NCI-H187 treated with DMSO at 0.1 percent for 48 hours (cell line): ENCODE measurements at regions not wholly inside any gene's neighbourhood (a gene's known extent, or its start where the extent isn't known, plus 50 kb on each side); places are given as distances from the start of the nearest gene placed in this dataset.

Experiments
- DNase-seq: peaks from one replicate; lab custom pipeline; 2025; lab: John Stamatoyannopoulos, UW

- no peak for DNase-seq
Measured at GRCh38 chr14:71712478-71712877, 219.8 kb upstream of the RGS6 start.

- no peak for DNase-seq
Measured at GRCh38 chr14:71713016-71713415, 219.2 kb upstream of the RGS6 start.

GRCh38 chr14:71713451-71713850 is 218.8 kb upstream of the RGS6 start:
- no peak for DNase-seq

DNA sequence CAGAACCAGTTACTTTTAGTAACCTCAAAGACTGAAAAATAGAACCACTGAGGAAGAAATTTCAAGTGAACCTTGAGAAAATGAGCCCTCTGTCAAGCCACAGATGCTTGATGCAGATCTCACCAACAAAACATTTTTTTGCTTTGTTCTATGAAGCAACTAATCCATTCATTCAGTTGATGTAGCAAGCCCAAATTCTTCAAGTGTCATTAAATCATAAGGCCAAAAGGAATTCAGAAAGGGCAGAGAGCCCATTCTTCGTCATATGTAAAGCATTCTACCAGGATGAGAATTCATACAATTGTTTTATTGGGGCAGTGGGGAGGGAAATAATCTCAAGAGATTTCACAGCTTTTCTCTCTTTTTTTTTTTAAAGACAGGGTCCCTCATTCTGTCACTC is 218.0 kb upstream of the RGS6 start:
- no peak for DNase-seq

GRCh38 chr14:71716041-71716772 is 216.0 kb upstream of the RGS6 start:
- no peak for DNase-seq

- DNase-seq: peak; percentile 19
Measured at GRCh38 chr14:71720978-71721624, 211.1 kb upstream of the RGS6 start.

DNA sequence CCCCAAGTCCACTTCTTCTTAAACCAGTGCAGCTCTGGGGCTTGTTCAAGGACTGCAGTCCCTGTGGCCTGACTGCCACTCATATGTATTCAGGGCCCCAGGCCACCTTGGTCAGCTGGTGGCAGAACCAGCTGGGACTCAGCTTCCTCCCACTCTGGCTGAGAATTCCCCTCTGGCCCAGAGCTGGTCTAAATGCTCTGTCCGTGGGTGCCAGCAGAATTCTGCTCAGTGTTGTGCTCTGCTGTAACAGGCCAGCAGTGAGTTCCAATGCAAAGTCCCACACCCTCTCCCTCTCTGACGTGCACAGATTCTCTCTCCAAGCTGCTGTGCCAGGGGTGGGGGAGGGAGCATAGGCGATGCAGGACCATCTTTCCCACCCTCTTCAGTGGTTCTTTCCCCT is 210.4 kb upstream of the RGS6 start:
- DNase-seq: no peak

DNA sequence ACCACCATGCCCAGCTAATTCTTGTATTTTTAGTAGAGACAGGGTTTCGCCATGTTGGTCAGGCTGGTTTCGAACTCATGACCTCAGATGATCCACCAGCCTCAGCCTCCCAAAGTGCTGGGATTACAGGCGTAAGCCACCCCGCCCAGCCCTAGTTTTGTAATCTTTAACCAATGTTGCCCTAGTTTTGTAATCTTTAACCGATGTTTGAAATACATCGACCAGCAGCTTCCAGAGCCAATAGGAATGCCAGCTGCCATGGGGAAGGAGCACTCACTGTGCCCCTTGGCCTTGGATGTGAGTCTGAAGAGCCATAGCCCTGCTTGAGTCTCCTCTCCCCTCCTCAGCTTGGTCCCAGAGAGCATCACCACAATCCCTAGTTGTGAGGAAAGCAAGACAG is 209.3 kb upstream of the RGS6 start:
- no peak for DNase-seq

- no peak for DNase-seq
Measured at GRCh38 chr14:71725922-71726579, 206.2 kb upstream of the RGS6 start.

DNA sequence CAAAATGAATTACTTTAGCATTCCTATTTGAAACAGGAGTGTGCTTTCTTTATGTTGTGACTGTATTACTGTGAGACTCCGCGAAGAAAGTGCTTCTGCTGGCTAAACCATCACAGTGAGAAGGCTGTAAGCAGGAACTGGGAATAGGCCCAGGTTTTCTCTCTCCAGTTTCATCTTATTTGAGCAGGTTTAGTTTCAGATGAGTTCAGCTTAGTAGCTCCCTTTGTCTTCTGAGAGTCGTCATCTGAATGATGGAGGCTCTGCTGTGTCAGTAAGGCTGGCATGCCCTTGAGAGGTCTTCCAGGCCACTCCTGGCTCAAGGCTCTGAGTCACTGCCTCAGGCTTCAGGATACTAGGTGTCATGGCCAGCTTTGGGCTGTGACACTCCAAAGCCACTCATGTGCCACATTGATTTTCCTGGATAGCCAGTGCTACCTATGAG is 205.6 kb upstream of the RGS6 start:
- DNase-seq: no peak

DNA sequence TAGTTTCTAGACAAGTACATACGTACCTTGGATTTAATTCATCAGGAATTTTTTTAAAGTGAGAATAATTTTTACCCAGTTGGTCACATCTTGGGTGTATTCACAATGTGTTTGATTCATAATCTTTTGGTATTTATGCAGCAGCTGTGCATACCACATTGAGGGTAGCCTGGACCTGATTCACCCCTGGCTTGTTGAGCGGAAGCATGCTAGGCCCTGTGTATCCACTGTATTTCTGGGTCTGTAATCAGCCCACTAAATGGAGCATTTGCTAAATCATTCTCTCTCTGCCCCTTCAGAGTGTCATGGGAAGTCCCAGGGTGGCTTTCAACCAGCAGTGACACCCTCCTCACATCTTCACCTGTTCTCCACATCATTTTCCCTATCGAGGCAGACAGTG is 203.8 kb upstream of the RGS6 start:
- DNase-seq: no peak

- no peak for DNase-seq
Measured at GRCh38 chr14:71729596-71729995, 202.6 kb upstream of the RGS6 start.

DNA sequence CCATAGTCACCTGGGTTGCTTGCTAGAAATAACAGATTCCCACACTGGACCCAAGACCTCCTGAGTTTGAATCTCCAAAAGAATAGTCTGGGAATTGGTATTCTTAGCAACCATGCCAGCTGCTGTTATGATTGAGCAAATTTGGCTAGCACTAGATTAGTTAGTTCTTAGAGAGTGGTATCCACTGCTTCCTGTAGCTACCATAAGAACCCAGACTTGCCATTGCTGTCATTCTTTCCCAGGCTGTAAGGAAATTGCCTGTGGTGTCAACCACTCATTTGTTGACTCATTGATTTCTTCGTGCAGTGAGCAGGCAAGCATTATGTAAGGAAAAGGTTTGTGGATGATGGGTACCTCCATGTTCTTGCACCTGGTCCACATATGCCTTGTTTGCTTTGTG is 201.8 kb upstream of the RGS6 start:
- DNase-seq: no peak

DNA sequence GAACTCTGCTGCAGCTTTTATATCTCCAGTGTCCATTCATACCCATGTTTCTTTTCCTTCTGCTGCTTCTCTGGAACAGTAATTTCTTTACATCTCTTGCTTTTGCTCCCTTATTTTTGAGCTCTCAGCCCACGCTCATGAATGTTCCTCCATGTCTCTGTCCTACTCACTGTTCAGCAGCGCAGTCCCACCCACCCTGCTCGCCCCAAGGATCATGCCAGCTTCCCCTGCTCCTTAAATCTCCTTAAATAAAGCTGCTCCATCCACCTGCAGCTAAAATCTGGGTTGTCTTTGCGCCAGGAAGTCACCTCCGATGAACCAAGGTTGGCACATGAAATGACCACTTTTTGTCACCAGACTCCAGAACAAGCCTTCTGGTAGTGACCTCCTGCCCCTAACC is 201.1 kb upstream of the RGS6 start:
- no peak for DNase-seq

DNA sequence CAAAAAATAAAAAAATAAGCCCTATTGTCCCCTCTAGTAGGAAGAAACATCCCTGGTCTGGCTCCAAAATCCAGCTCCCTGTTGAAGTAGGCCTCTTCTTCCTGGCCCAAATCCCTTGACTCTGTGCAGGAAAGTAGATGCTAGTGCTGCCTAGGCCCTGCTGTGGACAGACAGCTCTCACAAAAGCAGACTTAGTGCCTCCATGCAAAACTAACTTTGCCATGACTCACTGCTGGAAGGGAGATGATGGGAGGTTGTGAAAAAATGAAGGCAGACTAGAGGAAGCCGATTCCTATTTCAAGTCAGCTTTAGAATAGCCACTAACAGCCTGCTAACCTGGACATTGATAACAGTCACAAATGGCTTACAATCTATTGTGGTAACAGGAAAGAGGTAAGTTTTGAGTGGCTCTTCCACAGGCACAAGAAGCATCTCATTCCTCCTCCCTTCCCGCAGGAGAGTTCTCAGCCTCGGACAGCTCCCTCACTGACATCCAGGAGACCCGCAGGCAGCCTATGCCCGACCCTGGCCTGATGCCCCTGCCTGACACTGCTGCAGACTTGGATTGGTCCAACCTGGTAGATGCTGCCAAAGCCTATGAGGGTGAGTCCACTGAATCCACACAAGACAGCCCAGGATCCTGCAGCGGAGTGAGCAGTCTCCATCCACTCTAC is 198.9 kb upstream of the RGS6 start:
- no peak for DNase-seq

DNA sequence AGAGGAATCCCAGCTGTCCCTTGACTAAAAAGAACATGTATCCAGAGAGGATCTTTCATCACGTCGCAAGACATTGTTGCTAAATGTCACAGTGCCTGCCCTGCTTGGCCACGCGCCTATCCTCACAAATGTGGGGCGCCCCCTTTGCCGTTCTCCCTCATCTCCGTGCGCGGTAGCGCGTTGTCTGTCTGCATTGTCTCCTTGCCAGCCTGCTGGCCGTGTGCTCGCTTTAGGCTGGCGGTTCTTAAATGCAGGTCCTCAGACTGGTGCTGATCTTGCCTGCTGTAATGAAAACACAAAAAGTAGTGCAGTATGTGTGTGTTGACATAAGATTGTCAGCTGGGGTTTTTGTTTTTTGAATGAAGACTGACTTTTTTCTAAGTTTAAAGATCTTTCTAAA is 198.2 kb upstream of the RGS6 start:
- DNase-seq: no peak

GRCh38 chr14:71734885-71735284 is 197.3 kb upstream of the RGS6 start:
- no peak for DNase-seq

DNA sequence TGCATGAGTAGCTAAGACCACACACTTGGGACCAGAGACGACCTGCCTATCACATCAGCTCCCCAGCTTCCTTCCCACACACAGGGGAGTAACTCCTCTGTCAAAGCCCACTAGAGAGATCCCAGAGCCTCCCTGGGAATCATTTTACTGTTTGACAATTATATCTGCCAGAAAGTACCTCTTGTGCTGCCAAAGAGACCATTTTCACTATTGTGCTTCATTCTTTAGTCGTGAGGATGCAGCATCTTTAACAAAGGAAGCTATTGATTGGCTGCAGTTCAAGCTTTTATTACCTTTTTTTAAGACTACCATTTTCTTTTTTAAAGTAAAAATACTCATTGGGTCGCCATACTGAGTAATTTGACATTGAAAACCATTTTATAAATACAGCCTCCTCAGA is 194.5 kb upstream of the RGS6 start:
- peak; percentile 30 for DNase-seq

- DNase-seq: no peak
Measured at GRCh38 chr14:71739273-71739990, 192.8 kb upstream of the RGS6 start.

DNA sequence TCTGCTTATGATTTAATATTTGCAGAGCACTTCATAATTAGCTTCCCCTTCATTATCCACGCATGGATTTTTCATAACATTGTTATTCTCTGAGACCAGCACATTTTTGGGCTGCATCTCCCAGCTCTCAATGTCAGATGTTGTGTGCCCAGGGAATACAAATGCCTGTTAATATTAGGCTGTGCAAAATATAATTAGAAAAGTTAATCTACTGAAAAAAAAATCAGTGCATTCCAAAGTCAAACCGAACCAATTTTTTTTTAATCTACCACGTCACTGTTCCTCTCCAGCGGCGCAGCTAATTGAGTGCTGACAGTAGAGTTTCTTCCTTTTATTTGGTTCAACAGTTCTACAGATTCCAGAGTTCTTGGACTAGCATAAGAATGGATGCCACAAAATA is 191.0 kb upstream of the RGS6 start:
- no peak for DNase-seq

DNA sequence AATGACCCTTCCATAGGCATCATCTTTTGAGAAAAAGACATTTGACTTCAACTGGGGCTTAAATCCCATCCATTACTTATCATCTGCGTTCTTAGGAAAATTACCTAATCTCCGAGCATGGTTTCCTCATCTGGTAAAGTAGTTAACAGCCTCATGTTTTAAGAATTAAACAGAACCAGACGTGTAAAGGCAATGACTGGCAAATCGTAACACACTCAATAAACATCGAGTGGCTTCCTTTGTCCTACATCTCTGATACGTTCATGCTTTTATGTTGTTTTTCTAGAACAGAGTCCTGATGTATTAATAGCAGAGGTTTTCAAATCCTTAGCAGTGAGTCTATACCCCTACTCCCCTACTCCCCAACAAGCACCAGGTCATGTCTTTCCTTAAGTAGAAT is 189.7 kb upstream of the RGS6 start:
- no peak for DNase-seq

DNA sequence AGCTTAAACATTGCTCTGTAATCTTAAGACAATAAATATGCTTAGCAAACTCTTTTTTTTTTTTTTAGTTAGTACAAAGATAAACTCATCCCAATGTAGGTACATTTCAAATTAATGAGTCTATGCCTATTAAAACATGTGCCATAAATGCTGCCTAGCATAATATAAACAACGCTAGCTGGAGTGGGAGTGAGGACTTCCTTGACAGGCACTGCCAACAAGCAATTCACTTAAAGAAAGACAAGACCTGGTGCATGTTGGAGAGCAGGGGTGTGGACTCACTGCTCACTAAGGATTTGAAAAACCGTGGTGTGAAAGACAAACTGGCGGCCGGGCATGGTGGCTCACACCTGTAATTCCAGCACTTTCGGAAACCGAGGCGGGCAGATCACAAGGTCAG is 187.2 kb upstream of the RGS6 start:
- DNase-seq: no peak
